ENCODE measurements at regions not wholly inside any gene's neighbourhood (a gene's known extent, or its start where the extent isn't known, plus 50 kb on each side); places are given as distances from the start of the nearest gene placed in this dataset.

GRCh38 chr18:78679613-78680260 is 299.9 kb upstream of the SALL3 start:
- no peak for DNase-seq (ENCODE audit: low spot score)

GRCh38 chr18:78681396-78681795 is 298.2 kb upstream of the SALL3 start:
- no peak for DNase-seq (ENCODE audit: low spot score)

- no peak for DNase-seq (ENCODE audit: low spot score)
These were observed 297.7 kb upstream of the SALL3 start for GRCh38 chr18:78681934-78682333.

GRCh38 chr18:78682716-78683115 is 296.9 kb upstream of the SALL3 start:
- DNase-seq (ENCODE audit: low spot score) = no peak

- no peak for DNase-seq (ENCODE audit: low spot score)
These were observed 296.2 kb upstream of the SALL3 start for GRCh38 chr18:78683191-78684010.

GRCh38 chr18:78685250-78685979 is 294.2 kb upstream of the SALL3 start:
- no peak for DNase-seq (ENCODE audit: low spot score)

- no peak for DNase-seq (ENCODE audit: low spot score)
These were observed 293.6 kb upstream of the SALL3 start for GRCh38 chr18:78685980-78686530.

- DNase-seq (ENCODE audit: low spot score) = no peak
These were observed 292.5 kb upstream of the SALL3 start for GRCh38 chr18:78686976-78687685.

- DNase-seq (ENCODE audit: low spot score) = no peak
These were observed 291.9 kb upstream of the SALL3 start for GRCh38 chr18:78687736-78688135.

GRCh38 chr18:78688249-78688648 is 291.4 kb upstream of the SALL3 start:
- no peak for DNase-seq (ENCODE audit: low spot score)

GRCh38 chr18:78688916-78689315 is 290.7 kb upstream of the SALL3 start:
- no peak for DNase-seq (ENCODE audit: low spot score)

- DNase-seq (ENCODE audit: low spot score) = no peak
These were observed 290.0 kb upstream of the SALL3 start for GRCh38 chr18:78689606-78690005.

GRCh38 chr18:78692105-78692504 is 287.5 kb upstream of the SALL3 start:
- DNase-seq (ENCODE audit: low spot score) = peak; percentile 28

- no peak for DNase-seq (ENCODE audit: low spot score)
These were observed 286.2 kb upstream of the SALL3 start for GRCh38 chr18:78693429-78693828.

- DNase-seq (ENCODE audit: low spot score) = no peak
These were observed 282.8 kb upstream of the SALL3 start for GRCh38 chr18:78696698-78697435.

GRCh38 chr18:78697446-78697845 is 282.2 kb upstream of the SALL3 start:
- no peak for DNase-seq (ENCODE audit: low spot score)

- DNase-seq (ENCODE audit: low spot score) = no peak
These were observed 280.7 kb upstream of the SALL3 start for GRCh38 chr18:78698914-78699313.

- DNase-seq (ENCODE audit: low spot score) = no peak
These were observed 280.1 kb upstream of the SALL3 start for GRCh38 chr18:78699499-78699898.

GRCh38 chr18:78701771-78702396 is 277.7 kb upstream of the SALL3 start:
- no peak for DNase-seq (ENCODE audit: low spot score)

GRCh38 chr18:78703291-78703690 is 276.3 kb upstream of the SALL3 start:
- DNase-seq (ENCODE audit: low spot score) = no peak

- DNase-seq (ENCODE audit: low spot score) = no peak
These were observed 274.6 kb upstream of the SALL3 start for GRCh38 chr18:78704971-78705461.

Measured in activated CD4-positive, alpha-beta T cell treated with anti-CD3 and anti-CD28 coated beads, Interleukin-2, Interleukin-4, amounts not matched to agents 100 ng/mL and 50 ng/mL, durations not matched to agents 16 hours and 8 hours (primary cell).